NCI-H510A treated with DMSO at 0.1 percent for 48 hours (cell line): ENCODE measurements at regions not wholly inside any gene's neighbourhood (a gene's known extent, or its start where the extent isn't known, plus 50 kb on each side); places are given as distances from the start of the nearest gene placed in this dataset.

ENCODE experiments used
- DNase-seq: peaks from one replicate; lab custom pipeline; 2025; lab: John Stamatoyannopoulos, UW

GRCh38 chr2:15092691-15093090 is 460.2 kb downstream of the LRATD1 start:
- DNase-seq, result no peak

GRCh38 chr2:15094161-15094560 is 461.6 kb downstream of the LRATD1 start:
- DNase-seq, result no peak

- DNase-seq, result no peak
Measured at GRCh38 chr2:15096873-15097272, 464.3 kb downstream of the NBAS start.

GRCh38 chr2:15107137-15107536 is 454.0 kb downstream of the NBAS start:
- no peak for DNase-seq

GRCh38 chr2:15111718-15112117 is 449.4 kb downstream of the NBAS start:
- no peak for DNase-seq

- DNase-seq, result no peak
Measured at GRCh38 chr2:15112216-15112615, 448.9 kb downstream of the NBAS start.

GRCh38 chr2:15115776-15116175 is 445.4 kb downstream of the NBAS start:
- no peak for DNase-seq

GRCh38 chr2:15116830-15117229 is 444.3 kb downstream of the NBAS start:
- no peak for DNase-seq
